ENCODE measurements at regions not wholly inside any gene's neighbourhood (a gene's known extent, or its start where the extent isn't known, plus 50 kb on each side); places are given as distances from the start of the nearest gene placed in this dataset.

- no peak for TF ChIP-seq EZH2phosphoT487 (conservative IDR thresholded peaks at IDR 0.05; ENCODE audit: low read length)
- no peak for TF ChIP-seq CTCF (IDR thresholded peaks at IDR 0.05; ENCODE audit: insufficient read depth, low read length, poor library complexity, severe bottlenecking)
Measured at GRCh38 chr3:168266335-168266734, 170.6 kb upstream of the GOLIM4 start.
